IMR-90 (cell line): ENCODE measurements at regions not wholly inside any gene's neighbourhood (a gene's known extent, or its start where the extent isn't known, plus 50 kb on each side); places are given as distances from the start of the nearest gene placed in this dataset.

Experiments used
- ATAC-seq: fragments of 200-7000 bp; cut with Tn5 transposase; 2 replicates; pipeline ENCODE4 v1.9.1; 2020; ENCODE audit warnings: low read depth, mild to moderate bottlenecking, moderate library complexity
- BruUV-seq: library from RNA; stranded (reverse); fragments of 400-500 nt; replicated peaks from 2 replicates; lab custom pipeline; 2021; lab: Mats Ljungman, UMichigan
- CTCF ChIA-PET: fragments of 300-600 bp; formaldehyde crosslinking; extraction: SDS; loops from one replicate; lab custom pipeline; 2021; ENCODE audit warnings: antibody characterized with exemption; lab: Yijun Ruan, JAX
- POLR2A ChIA-PET: fragments of 300-600 bp; sonication (Branson Sonifier 250); formaldehyde crosslinking; loops from one replicate; lab custom pipeline; 2022; ENCODE audit warnings: antibody characterized with exemption; ENCODE audit not compliant: unreplicated experiment; lab: Charles Lee
- DNase-seq: peaks from one replicate; pipeline ENCODE4 v3.0.0; 2013
- H2AFZ ChIP-seq: replicated peaks from 2 replicates; pipeline ENCODE3; 2013; ENCODE audit warnings: low read length, mild to moderate bottlenecking; ENCODE audit not compliant: poor library complexity
- H2AK5ac ChIP-seq: 2 replicates; pipeline ENCODE4 v1.6.1; 2013; ENCODE audit warnings: low read depth, low read length, inconsistent platforms
- H2AK9ac ChIP-seq: replicated peaks from 2 replicates; pipeline ENCODE3; 2013; ENCODE audit warnings: mild to moderate bottlenecking, low read depth, low read length, moderate library complexity; ENCODE audit not compliant: poor library complexity
- H2BK120ac ChIP-seq: 2 replicates; pipeline ENCODE4 v1.6.1; 2013; ENCODE audit warnings: low read depth, low read length, inconsistent platforms
- H2BK15ac ChIP-seq: 3 replicates; pipeline ENCODE4 v1.6.1; 2013; ENCODE audit warnings: low read depth, low read length, inconsistent platforms
- H2BK20ac ChIP-seq: 2 replicates; pipeline ENCODE4 v1.6.1; 2013; ENCODE audit warnings: low read depth, mild to moderate bottlenecking, inconsistent platforms, low read length, moderate library complexity
- H2BK5ac ChIP-seq: 2 replicates; pipeline ENCODE4 v1.6.1; 2013; ENCODE audit warnings: mild to moderate bottlenecking, low read depth, low read length, inconsistent platforms; ENCODE audit not compliant: poor library complexity, severe bottlenecking
- H3K14ac ChIP-seq: replicated peaks from 2 replicates; pipeline ENCODE4 v1.6.1; 2013; ENCODE audit warnings: low read depth, low read length, inconsistent platforms
- H3K18ac ChIP-seq: 2 replicates; pipeline ENCODE4 v1.6.1; 2013; ENCODE audit warnings: low read depth, low read length, control low read depth
- H3K23ac ChIP-seq: 2 replicates; pipeline ENCODE4 v1.6.1; 2013; ENCODE audit warnings: low read depth, low read length, inconsistent platforms
- H3K27ac ChIP-seq: 2 replicates; pipeline ENCODE4 v1.5.1; 2013; ENCODE audit warnings: mild to moderate bottlenecking, control low read depth, low read length; ENCODE audit not compliant: insufficient read depth
- H3K27me3 ChIP-seq: 2 replicates; pipeline ENCODE4 v1.6.1; 2013; ENCODE audit warnings: low read length; ENCODE audit not compliant: control insufficient read depth, insufficient read depth
- H3K36me3 ChIP-seq: 2 replicates; pipeline ENCODE4 v1.6.1; 2013; ENCODE audit warnings: low read length, mixed read lengths; ENCODE audit not compliant: control insufficient read depth, insufficient read depth
- H3K4ac ChIP-seq: 2 replicates; pipeline ENCODE4 v1.6.1; 2013; ENCODE audit warnings: low read depth, low read length, inconsistent platforms
- H3K4me1 ChIP-seq: 2 replicates; pipeline ENCODE4 v1.6.1; 2013; ENCODE audit warnings: low read length, mixed read lengths; ENCODE audit not compliant: control insufficient read depth, insufficient read depth
- H3K4me2 ChIP-seq: 2 replicates; pipeline ENCODE4 v1.6.1; 2013; ENCODE audit warnings: low read depth, mild to moderate bottlenecking, control low read depth, low read length, moderate library complexity
- H3K4me3 ChIP-seq: 2 replicates; pipeline ENCODE4 v1.5.1; 2013; ENCODE audit warnings: low read depth, mild to moderate bottlenecking, control low read depth, low read length, moderate library complexity; ENCODE audit not compliant: insufficient read depth
- H3K56ac ChIP-seq: 2 replicates; pipeline ENCODE4 v1.6.1; 2013; ENCODE audit warnings: low read length, inconsistent platforms; ENCODE audit not compliant: insufficient read depth; ENCODE audit errors: extremely low read depth
- H3K79me1 ChIP-seq, 2 experiments: 2 replicates each; pipeline ENCODE4 v1.6.1; 2013; ENCODE audit warnings: low read length in 2 of 2, inconsistent platforms in 1 of 2, low read depth in 1 of 2
- H3K9ac ChIP-seq: 2 replicates; pipeline ENCODE4 v1.6.1; 2013; ENCODE audit warnings: low read depth, low read length, control low read depth
- H3K9me1 ChIP-seq: 2 replicates; pipeline ENCODE4 v1.6.1; 2013; ENCODE audit warnings: low read length, inconsistent platforms; ENCODE audit not compliant: insufficient read depth
- H3K9me3 ChIP-seq: 2 replicates; pipeline ENCODE4 v1.6.1; 2013; ENCODE audit warnings: low read length; ENCODE audit not compliant: control insufficient read depth, insufficient read depth
- H4K20me1 ChIP-seq: 2 replicates; pipeline ENCODE4 v1.6.1; 2013; ENCODE audit warnings: low read length, inconsistent platforms; ENCODE audit not compliant: insufficient read depth
- H4K5ac ChIP-seq: 2 replicates; pipeline ENCODE4 v1.6.1; 2013; ENCODE audit warnings: mild to moderate bottlenecking, low read depth, low read length, control low read depth
- H4K8ac ChIP-seq, 2 experiments: 2 replicates each; pipeline ENCODE4 v1.6.1; 2013; ENCODE audit warnings: low read depth in 2 of 2, low read length in 2 of 2, control low read depth in 1 of 2, inconsistent platforms in 1 of 2
- H4K91ac ChIP-seq: 2 replicates; pipeline ENCODE4 v1.6.1; 2013; ENCODE audit warnings: low read depth, low read length, inconsistent platforms; ENCODE audit not compliant: insufficient read depth
- BHLHE40 ChIP-seq: fragments of 150-350 bp; IDR thresholded peaks from 2 replicates; pipeline ENCODE4 v1.6.1; 2016; ENCODE audit warnings: mild to moderate bottlenecking, low read depth, low read length
- CEBPB ChIP-seq: IDR thresholded peaks from 2 replicates; pipeline ENCODE4 v1.6.1; 2012; ENCODE audit warnings: low read depth, low read length, improper control_type of control experiment
- CHD1 ChIP-seq: IDR thresholded peaks from 2 replicates; pipeline ENCODE4 v1.6.1; 2012; ENCODE audit warnings: low read depth, low read length, improper control_type of control experiment
- CTCF ChIP-seq: conservative IDR thresholded peaks from 2 replicates; pipeline ENCODE4 v1.5.1; 2012; ENCODE audit warnings: mild to moderate bottlenecking, low read depth, low read length, improper control_type of control experiment
- ELK1 ChIP-seq: fragments of 150-350 bp; IDR thresholded peaks from 2 replicates; pipeline ENCODE4 v1.6.1; 2016; ENCODE audit warnings: low read depth, mild to moderate bottlenecking, low read length, moderate library complexity, borderline replicate concordance
- FOS ChIP-seq: fragments of 150-350 bp; IDR thresholded peaks from 2 replicates; pipeline ENCODE4 v1.6.1; 2016; ENCODE audit warnings: low read depth, low read length
- MAFK ChIP-seq: IDR thresholded peaks from 2 replicates; pipeline ENCODE4 v1.6.1; 2012; ENCODE audit warnings: low read depth, low read length, improper control_type of control experiment
- MAZ ChIP-seq: IDR thresholded peaks from 2 replicates; pipeline ENCODE4 v1.6.1; 2012; ENCODE audit warnings: low read depth, mild to moderate bottlenecking, low read length, improper control_type of control experiment, moderate library complexity, borderline replicate concordance
- MXI1 ChIP-seq: IDR thresholded peaks from 2 replicates; pipeline ENCODE4 v1.6.1; 2012; ENCODE audit warnings: low read depth, mild to moderate bottlenecking, low read length, moderate library complexity, borderline replicate concordance
- POLR2A ChIP-seq: IDR thresholded peaks from 2 replicates; pipeline ENCODE4 v1.6.1; 2012; ENCODE audit warnings: mild to moderate bottlenecking, low read depth, low read length
- RAD21 ChIP-seq: IDR thresholded peaks from 2 replicates; pipeline ENCODE4 v1.6.1; 2012; ENCODE audit warnings: low read length, improper control_type of control experiment
- RCOR1 ChIP-seq: IDR thresholded peaks from 2 replicates; pipeline ENCODE4 v1.6.1; 2012; ENCODE audit warnings: mild to moderate bottlenecking, low read length, improper control_type of control experiment; ENCODE audit not compliant: insufficient replicate concordance
- RFX5 ChIP-seq: IDR thresholded peaks from 2 replicates; pipeline ENCODE4 v1.8.0; 2012; ENCODE audit warnings: low read depth, mild to moderate bottlenecking, low read length, moderate library complexity
- SMC3 ChIP-seq: fragments of 150-350 bp; IDR thresholded peaks from 2 replicates; pipeline ENCODE4 v1.6.1; 2016; ENCODE audit warnings: low read depth, mild to moderate bottlenecking, antibody characterized with exemption, low read length, moderate library complexity
- USF2 ChIP-seq: fragments of 150-350 bp; IDR thresholded peaks from 2 replicates; pipeline ENCODE4 v1.6.1; 2017; ENCODE audit warnings: mild to moderate bottlenecking, antibody characterized with exemption, low read length, low read depth
- WGBS, 2 experiments: methylation state at CpG; one replicate each; pipeline versions ENCODE4 v1.1.5 to v1.1.7; 2013; ENCODE audit warnings: missing lambda C conversion rate in 2 of 2; ENCODE audit not compliant: insufficient read length in 1 of 2; ENCODE audit errors: extremely low coverage in 2 of 2; 5-methylcytosine and 5-hydroxymethylcytosine counted together
- dilution Hi-C: fragments of 300-500 bp; cut with HindIII; formaldehyde crosslinking; loops from one replicate; pipeline ENCODE4 v1.14.3; 2018; ENCODE audit warnings: low sequenced_read_pairs; ENCODE audit not compliant: unreplicated experiment
- in situ Hi-C: fragments of 300-500 bp; cut with MboI; formaldehyde crosslinking; loops from 3 replicates; pipeline ENCODE4 v1.14.3; 2019; ENCODE audit warnings: low sequenced_read_pairs, inconsistent platforms, mixed read lengths
- intact Hi-C: fragments of 100-400 bp; cut with micrococcal nuclease; formaldehyde crosslinking; loops from 2 replicates; pipeline ENCODE4 v1.10.0; 2022

GRCh38 chr22:34072585-34072984 is 152.3 kb upstream of the LARGE1 start:
- H3K27me3 ChIP-seq = no peaks in the 10 kb centered on the region
- H3K36me3 ChIP-seq = no peaks in the 10 kb centered on the region
- POLR2A ChIA-PET = no interaction called here
- H3K56ac ChIP-seq = no peak overlapping the region
- H4K20me1 ChIP-seq = no peaks in the 10 kb centered on the region
- H3K9me1 ChIP-seq = no peaks in the 10 kb centered on the region
- no peak overlapping the region for H3K18ac ChIP-seq
- no peak overlapping the region for H3K14ac ChIP-seq
- H3K4me1 ChIP-seq = no peaks in the 10 kb centered on the region
- H2BK120ac ChIP-seq = no peak overlapping the region
- H3K4me2 ChIP-seq = no peak overlapping the region
- no peak overlapping the region for H2AK9ac ChIP-seq
- CTCF ChIA-PET = no interaction called here
- dilution Hi-C loops (no loop called here), intact Hi-C loops (no loop called here), in situ Hi-C loops (no loop called here)
- H3K27ac ChIP-seq = no peak overlapping the region
- H3K9me3 ChIP-seq = peaks cover 32% of the 10 kb centered on the region
- no peak overlapping the region for H2BK15ac ChIP-seq
- no peak overlapping the region for H4K8ac ChIP-seq
- no peak overlapping the region for H2BK5ac ChIP-seq
- no peak overlapping the region for H3K4me3 ChIP-seq
- no CpG with 5 or more reads among the region's 4 CpGs for WGBS, 2 experiments
- no peak for DNase-seq
- no peak overlapping the region for H2BK20ac ChIP-seq
- no peak for TF ChIP-seq BHLHE40
- no peak for TF ChIP-seq MXI1
- TF ChIP-seq USF2 = no peak
- TF ChIP-seq RFX5 = no peak
- TF ChIP-seq FOS = no peak
- no peak for TF ChIP-seq CHD1
- TF ChIP-seq RAD21 = no peak
- TF ChIP-seq MAFK = no peak
- TF ChIP-seq RCOR1 = no peak
- no peak for TF ChIP-seq ELK1
- no peak for TF ChIP-seq SMC3
- no peak for TF ChIP-seq CEBPB
- no peak for TF ChIP-seq CTCF
- no peak for TF ChIP-seq MAZ
- TF ChIP-seq POLR2A = no peak
- no peak overlapping the region for H4K91ac ChIP-seq
- H3K9ac ChIP-seq = no peak overlapping the region
- H2AK5ac ChIP-seq = no peak overlapping the region
- H2AFZ ChIP-seq = no peak overlapping the region
- no peak overlapping the region for H3K23ac ChIP-seq
- no peak for ATAC-seq
- no TSS peak for BruUV-seq
- H3K4ac ChIP-seq = no peak overlapping the region
- no peaks in the 10 kb centered on the region for H3K79me1 ChIP-seq
- no peak overlapping the region for H4K5ac ChIP-seq
